Stimulated activated CD8-positive, alpha-beta memory T cell treated with anti-CD3 and anti-CD28 coated beads, Interleukin-12 subunit alpha, Interleukin-12 subunit beta, amount 100 ng/mL, for 4 hours (primary cell): ENCODE measurements at regions not wholly inside any gene's neighbourhood (a gene's known extent, or its start where the extent isn't known, plus 50 kb on each side); places are given as distances from the start of the nearest gene placed in this dataset.

Experiments
- DNase-seq: peaks from one replicate; pipeline ENCODE4 v3.0.0-alpha.2; 2020; ENCODE audit warnings: low read depth

- DNase-seq: no peak
These were observed 373.6 kb upstream of the DDI1 start for GRCh38 chr11:103662880-103663279.

DNA sequence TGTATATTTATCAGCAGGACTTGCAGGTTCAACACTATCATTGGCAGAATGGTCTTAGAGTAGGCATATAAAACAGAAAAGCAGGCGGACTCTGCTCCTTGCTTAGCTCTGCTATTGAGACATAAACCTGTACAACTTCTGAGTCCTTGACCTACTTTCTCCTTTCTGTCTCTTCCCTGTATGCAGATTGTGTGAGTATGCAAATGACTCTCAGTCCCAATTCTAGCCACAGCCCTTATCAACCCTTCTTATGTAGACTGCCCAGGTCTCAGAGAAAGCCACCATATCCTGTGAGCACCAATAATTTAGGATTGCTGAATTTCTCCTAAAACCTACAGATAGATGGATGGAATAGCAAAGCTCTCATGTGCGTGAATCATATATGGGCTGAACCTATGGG, 367.6 kb upstream of the DDI1 start:
- no peak for DNase-seq

- DNase-seq: no peak
These were observed 365.2 kb upstream of the DDI1 start for GRCh38 chr11:103671143-103671651.

DNA sequence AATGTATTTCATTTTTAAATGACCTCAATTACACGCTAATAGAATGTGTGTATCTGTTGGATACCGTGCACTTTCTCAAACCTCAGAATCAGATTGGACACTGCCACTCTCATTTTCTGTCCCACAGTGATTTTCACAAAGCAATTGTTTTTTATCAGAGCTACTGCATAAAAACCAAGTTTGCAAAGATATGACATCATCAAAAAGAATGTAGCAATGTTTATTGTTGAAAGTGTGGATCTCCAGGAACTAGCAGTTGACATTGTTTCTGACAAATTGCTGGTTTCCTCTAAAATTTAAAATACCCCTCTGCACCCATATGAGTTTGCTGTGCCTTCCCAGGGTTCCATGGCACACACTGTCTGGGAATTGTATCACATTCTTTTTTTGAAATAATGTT, 362.7 kb upstream of the DDI1 start:
- no peak for DNase-seq

- DNase-seq: no peak
These were observed 360.0 kb upstream of the DDI1 start for GRCh38 chr11:103676413-103676812.

DNA sequence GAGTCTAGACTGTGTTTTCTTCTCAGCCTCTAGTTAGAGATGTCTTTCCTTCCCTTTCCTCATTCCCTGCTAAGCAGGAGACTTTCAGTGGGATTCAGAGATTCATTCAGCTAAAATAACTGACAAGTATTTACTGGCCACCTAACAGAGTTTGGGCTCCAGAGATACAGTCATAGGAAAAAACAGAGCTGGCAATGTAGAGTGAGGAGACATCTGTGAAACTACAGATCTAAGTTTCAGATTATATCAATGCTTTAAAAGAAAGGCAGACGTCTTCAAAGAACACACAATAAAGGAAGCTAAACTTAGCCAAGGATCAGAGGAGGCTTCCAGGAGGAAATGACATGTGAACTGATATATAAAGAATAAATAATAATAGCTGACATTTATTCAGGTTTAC, 355.6 kb upstream of the DDI1 start:
- DNase-seq: no peak

DNA sequence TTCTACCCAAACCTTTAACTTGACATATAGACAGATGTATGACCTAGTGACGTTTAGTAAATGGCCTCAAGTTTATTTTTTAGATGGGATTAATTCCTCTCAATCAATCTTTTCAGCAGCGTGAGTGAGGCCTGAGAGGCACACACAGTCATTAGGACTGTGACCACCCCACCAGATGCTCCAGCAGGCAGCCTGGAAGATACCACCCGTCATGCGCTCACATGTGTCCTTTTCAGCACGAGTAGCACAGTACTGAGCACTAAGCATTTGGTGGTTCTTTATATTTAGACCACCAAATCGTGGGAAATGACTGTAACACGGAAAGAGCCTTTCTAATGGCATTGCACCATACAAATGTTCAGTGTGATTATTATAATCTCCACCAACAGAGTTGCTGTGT, 354.6 kb upstream of the DDI1 start:
- DNase-seq: no peak

GRCh38 chr11:103682318-103683184, 353.9 kb upstream of the DDI1 start:
- peak; percentile 2 for DNase-seq

- DNase-seq: no peak
These were observed 352.9 kb upstream of the DDI1 start for GRCh38 chr11:103683576-103683975.

- DNase-seq: no peak
These were observed 347.5 kb upstream of the DDI1 start for GRCh38 chr11:103688924-103689323.

- no peak for DNase-seq
These were observed 346.1 kb upstream of the DDI1 start for GRCh38 chr11:103690356-103690755.

DNA sequence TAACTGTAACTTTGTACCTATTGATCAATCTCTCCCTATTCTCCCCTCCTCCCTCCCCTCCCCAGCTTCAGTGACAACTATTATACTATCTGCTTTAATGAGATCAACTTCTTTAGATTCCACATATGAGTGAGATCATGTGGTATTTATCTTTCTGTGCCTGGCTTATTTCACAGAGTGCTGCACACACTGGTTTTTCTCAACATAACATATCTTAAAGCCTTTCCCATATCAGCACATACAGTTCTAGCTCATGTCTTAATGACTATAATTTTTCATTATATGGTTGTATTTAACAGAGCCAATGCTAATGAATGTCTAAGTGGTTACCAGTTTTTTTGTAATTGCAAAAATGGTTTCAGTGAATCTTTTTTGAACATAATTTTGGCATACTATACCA, 340.3 kb upstream of the DDI1 start:
- no peak for DNase-seq

- no peak for DNase-seq
These were observed 337.2 kb upstream of the DDI1 start for GRCh38 chr11:103699216-103699615.

DNA sequence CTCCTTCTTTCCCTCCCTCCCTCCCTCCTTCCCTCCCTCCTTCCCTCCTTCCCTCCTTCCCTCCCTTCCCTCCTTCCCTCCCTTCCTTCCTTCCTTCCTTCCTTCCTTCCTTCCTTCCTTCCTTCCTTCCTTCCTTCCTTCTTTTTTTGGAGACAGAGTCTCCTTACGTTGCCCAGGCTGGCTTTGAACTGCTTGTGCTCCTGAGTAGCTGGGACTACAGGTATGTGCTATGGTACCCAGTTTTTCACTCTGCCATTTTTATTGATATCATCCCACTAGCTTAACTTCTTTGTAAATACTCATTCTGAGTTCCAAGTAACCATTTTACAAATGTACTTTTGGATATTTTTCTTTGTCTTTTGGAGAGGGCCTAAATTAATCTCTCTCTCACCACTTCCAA, 336.8 kb upstream of the DDI1 start:
- no peak for DNase-seq

- DNase-seq: no peak
These were observed 335.8 kb upstream of the DDI1 start for GRCh38 chr11:103700622-103701021.

DNA sequence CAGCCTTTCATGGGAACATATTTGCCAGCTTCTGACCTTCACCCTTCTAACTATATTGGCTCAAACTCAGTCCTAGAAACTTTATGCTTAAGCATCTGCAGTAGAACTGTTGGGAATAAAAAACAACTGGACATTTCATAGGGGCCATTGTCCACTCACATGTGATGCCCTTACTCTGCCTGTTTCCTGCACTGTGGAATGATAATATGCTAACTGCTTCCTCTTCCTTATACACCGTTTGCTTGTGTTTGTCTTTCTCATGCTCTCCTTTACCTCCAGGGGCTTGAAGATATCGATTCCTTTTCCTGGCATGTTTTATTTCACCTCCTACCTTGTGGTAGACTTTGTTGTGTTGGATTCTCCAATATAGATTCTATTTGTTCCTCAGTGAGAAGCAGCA, 333.0 kb upstream of the DDI1 start:
- no peak for DNase-seq

DNA sequence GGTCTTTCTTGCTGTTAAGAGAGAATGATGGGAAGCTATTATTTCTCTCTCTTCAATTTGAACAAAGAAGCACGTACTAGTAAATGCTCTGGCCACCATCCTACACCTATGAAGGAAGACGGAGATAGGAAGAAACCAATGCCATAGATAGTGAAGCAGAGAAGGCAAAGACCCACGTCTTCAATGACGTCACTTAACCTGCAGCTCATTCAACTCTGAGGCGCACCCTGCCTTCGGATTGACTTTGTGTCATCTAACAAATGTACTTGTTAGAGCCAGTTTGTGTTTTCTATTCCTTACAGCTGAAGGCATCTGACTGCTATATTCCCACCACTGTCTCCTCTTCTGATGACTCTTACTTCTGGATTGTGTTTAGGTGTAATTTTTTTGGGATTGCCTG, 332.5 kb upstream of the DDI1 start:
- DNase-seq: no peak

GRCh38 chr11:103705642-103706041, 330.8 kb upstream of the DDI1 start:
- no peak for DNase-seq

GRCh38 chr11:103709371-103709770, 327.1 kb upstream of the DDI1 start:
- DNase-seq: no peak

GRCh38 chr11:103714246-103714645, 322.2 kb upstream of the DDI1 start:
- DNase-seq: no peak

GRCh38 chr11:103716363-103716762, 320.1 kb upstream of the DDI1 start:
- no peak for DNase-seq

- DNase-seq: no peak
These were observed 309.2 kb upstream of the DDI1 start for GRCh38 chr11:103727262-103727661.

DNA sequence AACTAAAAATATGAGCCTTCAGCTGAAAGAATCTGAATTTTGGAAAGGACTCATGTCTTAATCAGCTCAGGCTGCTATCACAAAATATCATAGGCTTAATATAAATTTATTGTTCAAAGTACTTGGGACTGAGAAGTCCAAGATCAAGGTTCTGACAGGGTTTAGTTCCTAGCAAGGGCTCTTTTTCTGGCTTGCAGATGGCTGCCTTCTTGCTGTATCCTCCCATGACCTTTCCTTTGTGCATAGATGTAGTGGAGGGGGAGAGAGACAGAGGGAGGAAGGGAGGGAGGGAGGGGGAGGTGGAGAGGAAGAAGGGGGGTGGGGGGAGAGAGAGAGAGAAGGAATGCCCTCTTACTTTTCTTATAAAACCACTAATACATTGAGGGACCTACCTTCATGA, 306.8 kb upstream of the DDI1 start:
- no peak for DNase-seq
